Fibroblast of mammary gland (primary cell): ENCODE measurements at regions not wholly inside any gene's neighbourhood (a gene's known extent, or its start where the extent isn't known, plus 50 kb on each side); places are given as distances from the start of the nearest gene placed in this dataset.

Experiments
- DNase-seq: peaks from one replicate; pipeline ENCODE4 v3.0.0-alpha.2; 2010; ENCODE audit warnings: low read depth
- H3K4me3 ChIP-seq: 2 replicates; pipeline ENCODE4 v1.5.1; 2011; ENCODE audit warnings: low read depth, mild to moderate bottlenecking, low read length, moderate library complexity; ENCODE audit not compliant: control insufficient read depth
- CTCF ChIP-seq: conservative IDR thresholded peaks from 2 replicates; pipeline ENCODE4 v1.5.1; 2011; ENCODE audit warnings: low read depth, low read length, inconsistent platforms; ENCODE audit not compliant: control insufficient read depth, insufficient read depth

- no peak for TF ChIP-seq CTCF
- H3K4me3 ChIP-seq = no peak overlapping the region
- DNase-seq = no peak
Measured at GRCh38 chr3:147934451-147935180, 525.5 kb downstream of the ZIC1 start.

- no peak overlapping the region for H3K4me3 ChIP-seq
- DNase-seq = no peak
- TF ChIP-seq CTCF = no peak
Measured at GRCh38 chr3:147937341-147937740, 528.2 kb downstream of the ZIC1 start.

GRCh38 chr3:147937891-147938290, 528.7 kb downstream of the ZIC1 start:
- no peak for TF ChIP-seq CTCF
- no peak for DNase-seq
- no peak overlapping the region for H3K4me3 ChIP-seq

- TF ChIP-seq CTCF = no peak
- no peak overlapping the region for H3K4me3 ChIP-seq
- DNase-seq = no peak
Measured at GRCh38 chr3:147939425-147939824, 530.3 kb downstream of the ZIC1 start.

GRCh38 chr3:147939839-147940238, 530.7 kb downstream of the ZIC1 start:
- no peak for TF ChIP-seq CTCF
- no peak for DNase-seq
- no peak overlapping the region for H3K4me3 ChIP-seq

GRCh38 chr3:147940405-147941193, 531.4 kb downstream of the ZIC1 start:
- TF ChIP-seq CTCF = no peak
- H3K4me3 ChIP-seq = no peak overlapping the region

More at GRCh38 chr3:147940405-147941193, 531.4 kb downstream of the ZIC1 start:
- no peak for DNase-seq
